ENCODE measurements at regions not wholly inside any gene's neighbourhood (a gene's known extent, or its start where the extent isn't known, plus 50 kb on each side); places are given as distances from the start of the nearest gene placed in this dataset.

- TF ChIP-seq POLR2A (IDR thresholded peaks at IDR 0.05), result no peak
- peak in 2 of 6 experiments; percentile 10 to 16 for TF ChIP-seq CTCF (IDR thresholded peaks at IDR 0.05)
Measured at GRCh38 chr3:153291059-153291685, 129.1 kb downstream of the RAP2B start.

All from adrenal gland (tissue), 5 donors.